ENCODE measurements at regions not wholly inside any gene's neighbourhood (a gene's known extent, or its start where the extent isn't known, plus 50 kb on each side); places are given as distances from the start of the nearest gene placed in this dataset.

DNA sequence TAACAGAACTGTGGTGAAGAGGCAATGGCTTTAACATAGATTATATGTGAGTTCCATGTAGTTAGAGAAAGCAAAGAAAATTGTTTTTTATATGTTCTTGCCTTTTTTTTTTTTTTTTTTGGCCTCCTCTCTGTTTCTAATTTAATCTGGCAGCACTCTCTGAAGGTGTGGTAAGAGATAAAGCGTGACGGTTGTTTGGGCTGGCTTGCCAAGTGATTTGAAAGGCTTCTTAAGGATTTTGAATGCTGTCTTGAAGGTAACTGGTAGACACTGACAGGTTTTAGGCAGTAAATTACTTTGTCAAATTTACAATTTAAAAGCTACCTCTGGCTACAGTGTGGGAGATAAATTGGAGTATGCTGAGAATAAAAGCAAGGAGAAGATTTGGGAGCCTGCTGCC lies 269.3 kb upstream of the HS3ST1 start:
- Histone ChIP-seq H3K4me3 (no peak overlapping the region), H3K9me3 (peaks cover 0 to 8% of the 10 kb centered on the region in 2 donors), H3K27ac (no peak overlapping the region), H3K27me3 (no peaks in the 10 kb centered on the region), H3K4me1 (no peaks in the 10 kb centered on the region), H3K36me3 (no peaks in the 10 kb centered on the region)
- in situ Hi-C loops (cut with MboI; ENCODE audit: low pct_ligation_motif_present in 1 of 4, low pct_unique_long_range_greater_than_20kb in 1 of 4, low sequenced_read_pairs in 3 of 4) = no loop called here
- TF ChIP-seq, protein P1, sequence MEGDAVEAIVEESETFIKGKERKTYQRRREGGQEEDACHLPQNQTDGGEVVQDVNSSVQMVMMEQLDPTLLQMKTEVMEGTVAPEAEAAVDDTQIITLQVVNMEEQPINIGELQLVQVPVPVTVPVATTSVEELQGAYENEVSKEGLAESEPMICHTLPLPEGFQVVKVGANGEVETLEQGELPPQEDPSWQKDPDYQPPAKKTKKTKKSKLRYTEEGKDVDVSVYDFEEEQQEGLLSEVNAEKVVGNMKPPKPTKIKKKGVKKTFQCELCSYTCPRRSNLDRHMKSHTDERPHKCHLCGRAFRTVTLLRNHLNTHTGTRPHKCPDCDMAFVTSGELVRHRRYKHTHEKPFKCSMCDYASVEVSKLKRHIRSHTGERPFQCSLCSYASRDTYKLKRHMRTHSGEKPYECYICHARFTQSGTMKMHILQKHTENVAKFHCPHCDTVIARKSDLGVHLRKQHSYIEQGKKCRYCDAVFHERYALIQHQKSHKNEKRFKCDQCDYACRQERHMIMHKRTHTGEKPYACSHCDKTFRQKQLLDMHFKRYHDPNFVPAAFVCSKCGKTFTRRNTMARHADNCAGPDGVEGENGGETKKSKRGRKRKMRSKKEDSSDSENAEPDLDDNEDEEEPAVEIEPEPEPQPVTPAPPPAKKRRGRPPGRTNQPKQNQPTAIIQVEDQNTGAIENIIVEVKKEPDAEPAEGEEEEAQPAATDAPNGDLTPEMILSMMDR (IDR thresholded peaks at IDR 0.05) = no peak
- no peak for TF ChIP-seq POLR2AphosphoS5 (IDR thresholded peaks at IDR 0.05)
- TF ChIP-seq POLR2A (IDR thresholded peaks at IDR 0.05) = no peak
- TF ChIP-seq EP300 (IDR thresholded peaks at IDR 0.05; ENCODE audit: low read depth) = no peak
- intact Hi-C loops (cut with DNase I; ENCODE audit: low total_unique reads) = no loop called here
- 59 to 67% methylated on average over 2 of the region's 2 CpGs for WGBS, 2 donors (ENCODE audit: low coverage in 1 of 2)
- no peak for DNase-seq

DNA sequence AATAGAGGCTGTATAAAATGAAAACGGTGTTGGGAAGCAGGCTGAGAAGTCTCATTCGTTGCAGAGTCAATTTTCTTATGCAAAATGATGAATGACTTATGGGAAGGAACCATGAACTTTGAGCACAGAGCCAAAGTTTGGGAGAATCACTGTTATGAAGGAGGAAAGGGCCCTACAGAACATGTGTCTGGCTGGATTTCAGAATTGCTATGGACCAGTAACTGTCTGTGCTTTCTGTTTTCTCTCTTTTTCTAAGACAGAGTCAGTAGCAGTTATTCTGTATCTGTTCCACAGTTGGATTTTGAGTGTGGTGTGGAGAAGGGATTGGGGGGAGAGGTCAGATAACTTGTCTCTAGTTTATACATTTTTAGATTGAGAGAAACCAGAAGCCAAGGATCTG lies 265.0 kb upstream of the HS3ST1 start:
- 74 to 75% methylated on average over 1 of the region's 2 CpGs for WGBS, 2 donors (ENCODE audit: low coverage in 1 of 2)
- no peaks in the 10 kb centered on the region for H3K36me3 ChIP-seq
- in situ Hi-C loops (cut with MboI; ENCODE audit: low pct_ligation_motif_present in 1 of 4, low pct_unique_long_range_greater_than_20kb in 1 of 4, low sequenced_read_pairs in 3 of 4) (no loop called here), intact Hi-C loops (cut with DNase I; ENCODE audit: low total_unique reads) (no loop called here)
- no peak for DNase-seq
- H3K4me3 ChIP-seq = no peak overlapping the region
- H3K9me3 ChIP-seq = peaks cover 0 to 8% of the 10 kb centered on the region in 2 donors
- no peak for TF ChIP-seq POLR2AphosphoS5 (IDR thresholded peaks at IDR 0.05)
- TF ChIP-seq POLR2A (IDR thresholded peaks at IDR 0.05) = no peak
- TF ChIP-seq EP300 (IDR thresholded peaks at IDR 0.05; ENCODE audit: low read depth) = no peak
- TF ChIP-seq, protein P1 (IDR thresholded peaks at IDR 0.05) = no peak
- H3K27ac ChIP-seq = no peak overlapping the region
- H3K27me3 ChIP-seq = no peaks in the 10 kb centered on the region
- H3K4me1 ChIP-seq = no peaks in the 10 kb centered on the region

DNA sequence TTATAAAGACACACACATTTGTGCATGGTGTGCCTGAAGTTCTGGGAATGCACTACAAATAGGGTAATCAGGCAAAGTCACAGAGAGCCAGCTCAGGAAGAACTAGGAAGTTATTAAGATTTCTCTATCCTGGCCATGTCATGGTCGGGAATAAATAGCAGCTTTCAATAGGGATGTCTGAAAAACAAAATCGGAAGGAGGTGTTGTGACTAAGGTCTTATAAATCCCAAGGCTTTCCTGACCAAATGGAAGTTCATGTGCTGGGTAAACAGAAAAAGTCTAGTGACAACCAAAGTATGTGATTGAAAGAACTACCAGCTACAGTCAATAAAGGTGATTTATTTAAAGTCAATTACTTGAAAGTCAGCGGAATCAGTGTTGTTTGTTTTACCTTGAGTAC lies 262.5 kb upstream of the HS3ST1 start:
- DNase-seq = no peak
- no peaks in the 10 kb centered on the region for H3K4me1 ChIP-seq
- no peaks in the 10 kb centered on the region for H3K27me3 ChIP-seq
- in situ Hi-C loops (cut with MboI; ENCODE audit: low pct_ligation_motif_present in 1 of 4, low pct_unique_long_range_greater_than_20kb in 1 of 4, low sequenced_read_pairs in 3 of 4) (no loop called here), intact Hi-C loops (cut with DNase I; ENCODE audit: low total_unique reads) (no loop called here)
- 58 to 59% methylated on average over 3 of the region's 3 CpGs for WGBS, 2 donors (ENCODE audit: low coverage in 1 of 2)
- TF ChIP-seq POLR2AphosphoS5 (IDR thresholded peaks at IDR 0.05) (no peak), POLR2A (IDR thresholded peaks at IDR 0.05) (no peak), EP300 (IDR thresholded peaks at IDR 0.05; ENCODE audit: low read depth) (no peak)
- TF ChIP-seq, protein P1 (IDR thresholded peaks at IDR 0.05) = no peak
- H3K9me3 ChIP-seq = peaks cover 0 to 8% of the 10 kb centered on the region in 2 donors
- no peak overlapping the region for H3K4me3 ChIP-seq
- H3K27ac ChIP-seq = no peak overlapping the region
- H3K36me3 ChIP-seq = no peaks in the 10 kb centered on the region

DNA sequence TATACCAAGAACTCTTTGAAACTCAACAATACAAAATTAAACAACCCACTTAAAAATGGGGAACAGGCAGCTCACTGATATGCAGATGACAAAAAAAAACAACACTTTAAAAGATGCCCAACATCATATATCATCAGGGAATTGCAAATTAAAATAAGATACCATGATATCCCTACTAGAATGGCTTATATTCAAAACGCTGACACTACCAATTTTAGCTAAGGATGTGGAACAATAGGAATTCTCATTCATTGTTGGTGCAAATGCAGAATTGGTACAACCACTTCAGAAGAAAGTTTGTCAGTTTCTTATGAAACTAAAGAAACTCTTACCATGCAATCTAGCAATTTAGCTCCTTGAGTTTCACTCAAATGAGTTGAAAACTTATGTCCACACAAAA lies 259.0 kb upstream of the HS3ST1 start:
- Histone ChIP-seq H3K36me3 (no peaks in the 10 kb centered on the region), H3K9me3 (no peaks in the 10 kb centered on the region), H3K27me3 (no peaks in the 10 kb centered on the region), H3K27ac (no peak overlapping the region), H3K4me1 (no peaks in the 10 kb centered on the region), H3K4me3 (no peak overlapping the region)
- TF ChIP-seq POLR2A (IDR thresholded peaks at IDR 0.05) (no peak), EP300 (IDR thresholded peaks at IDR 0.05; ENCODE audit: low read depth) (no peak), POLR2AphosphoS5 (IDR thresholded peaks at IDR 0.05) (no peak)
- TF ChIP-seq, protein P1 (IDR thresholded peaks at IDR 0.05) = no peak
- no peak for DNase-seq
- in situ Hi-C loops (cut with MboI; ENCODE audit: low pct_ligation_motif_present in 1 of 4, low pct_unique_long_range_greater_than_20kb in 1 of 4, low sequenced_read_pairs in 3 of 4) = no loop called here
- WGBS, 2 donors (ENCODE audit: low coverage in 1 of 2) = 79 to 100% methylated on average over 1 of the region's 1 CpG
- intact Hi-C loops (cut with DNase I; ENCODE audit: low total_unique reads) = no loop called here

All from transverse colon (tissue), 4 donors.